Peyer's patch (tissue), 4 donors: ENCODE measurements at regions not wholly inside any gene's neighbourhood (a gene's known extent, or its start where the extent isn't known, plus 50 kb on each side); places are given as distances from the start of the nearest gene placed in this dataset.
"Not testable (repeated sequence)": the region's sequence is repeated elsewhere in the genome, so short reads cannot be mapped to it uniquely, and the experiment has no call there.

Source experiments
- POLR2A ChIP-seq, 2 donors: fragments of 450-650 bp; IDR thresholded peaks; one replicate each; pipeline ENCODE4 v1.5.1; 2017; ENCODE audit warnings: antibody characterized with exemption in 2 of 2, mild to moderate bottlenecking in 2 of 2, moderate library complexity in 2 of 2
- TF ChIP-seq, protein P1 (sequence below), 6 experiments: fragments of 450-650 bp in 4 of 6; fragments of 200-600 bp in 2 of 6; sonication (generic) in 1 of 6; IDR thresholded peaks; one replicate each; pipeline ENCODE4 v1.5.1; 2017 to 2019; ENCODE audit warnings: antibody characterized with exemption in 6 of 6, mild to moderate bottlenecking in 3 of 6, moderate library complexity in 1 of 6

- TF ChIP-seq, protein P1, sequence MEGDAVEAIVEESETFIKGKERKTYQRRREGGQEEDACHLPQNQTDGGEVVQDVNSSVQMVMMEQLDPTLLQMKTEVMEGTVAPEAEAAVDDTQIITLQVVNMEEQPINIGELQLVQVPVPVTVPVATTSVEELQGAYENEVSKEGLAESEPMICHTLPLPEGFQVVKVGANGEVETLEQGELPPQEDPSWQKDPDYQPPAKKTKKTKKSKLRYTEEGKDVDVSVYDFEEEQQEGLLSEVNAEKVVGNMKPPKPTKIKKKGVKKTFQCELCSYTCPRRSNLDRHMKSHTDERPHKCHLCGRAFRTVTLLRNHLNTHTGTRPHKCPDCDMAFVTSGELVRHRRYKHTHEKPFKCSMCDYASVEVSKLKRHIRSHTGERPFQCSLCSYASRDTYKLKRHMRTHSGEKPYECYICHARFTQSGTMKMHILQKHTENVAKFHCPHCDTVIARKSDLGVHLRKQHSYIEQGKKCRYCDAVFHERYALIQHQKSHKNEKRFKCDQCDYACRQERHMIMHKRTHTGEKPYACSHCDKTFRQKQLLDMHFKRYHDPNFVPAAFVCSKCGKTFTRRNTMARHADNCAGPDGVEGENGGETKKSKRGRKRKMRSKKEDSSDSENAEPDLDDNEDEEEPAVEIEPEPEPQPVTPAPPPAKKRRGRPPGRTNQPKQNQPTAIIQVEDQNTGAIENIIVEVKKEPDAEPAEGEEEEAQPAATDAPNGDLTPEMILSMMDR (IDR thresholded peaks at IDR 0.05): not testable (repeated sequence)
- not testable (repeated sequence) for TF ChIP-seq POLR2A (IDR thresholded peaks at IDR 0.05)
Observed at GRCh38 chr16:88190592-88191095, 192.1 kb upstream of the ZNF469 start.
